Sigmoid colon (tissue), 4 donors: ENCODE measurements at regions not wholly inside any gene's neighbourhood (a gene's known extent, or its start where the extent isn't known, plus 50 kb on each side); places are given as distances from the start of the nearest gene placed in this dataset.

Experiments
- EP300 ChIP-seq, 4 donors: sonication (generic); formaldehyde crosslinking; IDR thresholded peaks; one replicate each; pipeline ENCODE4 v1.6.1; 2017; ENCODE audit warnings: antibody characterized with exemption in 4 of 4
- POLR2A ChIP-seq, 2 donors: fragments of 450-650 bp; IDR thresholded peaks; one replicate each; pipeline ENCODE4 v1.6.1; 2016; ENCODE audit warnings: antibody characterized with exemption in 2 of 2, mild to moderate bottlenecking in 2 of 2, moderate library complexity in 2 of 2
- POLR2AphosphoS5 ChIP-seq, 4 donors: sonication (generic); formaldehyde crosslinking; IDR thresholded peaks; one replicate each; pipeline ENCODE4 v1.6.1; 2017; ENCODE audit warnings: antibody characterized with exemption in 4 of 4
- TF ChIP-seq, protein P1 (sequence below), 4 experiments: fragments of 450-650 bp in 3 of 4; fragments of 200-600 bp in 1 of 4; IDR thresholded peaks; one replicate each; pipeline ENCODE4 v1.5.1; 2016 to 2019; ENCODE audit warnings: antibody characterized with exemption in 4 of 4, mild to moderate bottlenecking in 3 of 4, moderate library complexity in 2 of 4

DNA sequence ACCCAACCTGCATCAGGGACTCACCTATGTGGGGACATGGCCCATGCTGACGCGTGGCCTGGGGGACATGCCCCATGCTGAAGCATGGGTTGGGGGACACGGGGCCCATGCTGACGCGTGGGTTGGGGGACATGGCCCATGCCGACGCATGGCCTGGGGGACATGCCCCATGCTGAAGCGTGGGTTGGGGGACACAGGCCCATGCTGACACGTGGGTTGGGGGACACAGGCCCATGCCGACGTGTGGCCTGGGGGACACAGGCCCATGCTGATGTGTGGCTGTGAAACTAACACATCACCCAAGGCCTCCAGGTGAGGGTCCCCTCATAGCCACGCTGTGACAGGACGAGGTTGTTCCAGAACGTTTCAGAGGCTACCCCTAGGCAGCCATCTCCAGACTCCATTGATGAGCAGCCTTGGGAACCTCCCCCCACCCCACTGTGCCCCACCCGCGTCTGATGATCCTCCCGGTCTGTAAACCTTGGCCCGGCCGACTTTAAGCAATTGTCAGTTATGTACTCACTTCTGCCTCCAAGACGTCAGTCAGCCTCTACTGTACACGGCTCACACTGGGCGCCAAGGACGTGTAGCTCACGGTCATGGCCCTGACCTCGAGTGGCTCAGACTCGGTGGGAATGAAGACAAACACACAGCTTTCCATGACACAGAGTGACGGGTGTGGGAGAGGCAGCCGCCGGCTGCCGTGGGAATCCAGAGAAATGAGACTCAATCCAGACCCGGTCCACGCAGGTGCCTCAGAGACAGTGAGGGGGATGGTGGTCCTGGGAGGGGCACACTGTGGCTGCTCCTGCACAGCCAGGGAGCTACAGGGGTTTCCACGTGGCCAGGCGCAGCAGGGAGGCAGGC is 50.2 kb upstream of the SLC66A3 start:
- TF ChIP-seq, protein P1, sequence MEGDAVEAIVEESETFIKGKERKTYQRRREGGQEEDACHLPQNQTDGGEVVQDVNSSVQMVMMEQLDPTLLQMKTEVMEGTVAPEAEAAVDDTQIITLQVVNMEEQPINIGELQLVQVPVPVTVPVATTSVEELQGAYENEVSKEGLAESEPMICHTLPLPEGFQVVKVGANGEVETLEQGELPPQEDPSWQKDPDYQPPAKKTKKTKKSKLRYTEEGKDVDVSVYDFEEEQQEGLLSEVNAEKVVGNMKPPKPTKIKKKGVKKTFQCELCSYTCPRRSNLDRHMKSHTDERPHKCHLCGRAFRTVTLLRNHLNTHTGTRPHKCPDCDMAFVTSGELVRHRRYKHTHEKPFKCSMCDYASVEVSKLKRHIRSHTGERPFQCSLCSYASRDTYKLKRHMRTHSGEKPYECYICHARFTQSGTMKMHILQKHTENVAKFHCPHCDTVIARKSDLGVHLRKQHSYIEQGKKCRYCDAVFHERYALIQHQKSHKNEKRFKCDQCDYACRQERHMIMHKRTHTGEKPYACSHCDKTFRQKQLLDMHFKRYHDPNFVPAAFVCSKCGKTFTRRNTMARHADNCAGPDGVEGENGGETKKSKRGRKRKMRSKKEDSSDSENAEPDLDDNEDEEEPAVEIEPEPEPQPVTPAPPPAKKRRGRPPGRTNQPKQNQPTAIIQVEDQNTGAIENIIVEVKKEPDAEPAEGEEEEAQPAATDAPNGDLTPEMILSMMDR (IDR thresholded peaks at IDR 0.05), result no peak
- no peak for TF ChIP-seq POLR2AphosphoS5 (IDR thresholded peaks at IDR 0.05)
- TF ChIP-seq POLR2A (IDR thresholded peaks at IDR 0.05), result no peak
- TF ChIP-seq EP300 (IDR thresholded peaks at IDR 0.05), result no peak
